K562 (cell line): ENCODE measurements at regions not wholly inside any gene's neighbourhood (a gene's known extent, or its start where the extent isn't known, plus 50 kb on each side); places are given as distances from the start of the nearest gene placed in this dataset.

ENCODE experiments used
- ATAC-seq: fragments of 200-7000 bp; cut with Tn5 transposase; 3 replicates; pipeline ENCODE4 v1.9.1; 2020; ENCODE audit warnings: moderate library complexity
- BruUV-seq: library from RNA; stranded (reverse); fragments of 400-500 nt; replicated peaks from 2 replicates; lab custom pipeline; 2021; lab: Mats Ljungman, UMichigan
- CTCF ChIA-PET: fragments of 300-600 bp; formaldehyde crosslinking; extraction: SDS; loops from one replicate; lab custom pipeline; 2021; ENCODE audit warnings: low intra/inter-chr PET ratio; lab: Yijun Ruan, JAX
- POLR2A ChIA-PET: fragments of 300-600, 350-650 bp; sonication (Branson Sonifier 250); formaldehyde crosslinking; extraction: SDS; loops from one replicate; lab custom pipeline; 2021; ENCODE audit warnings: antibody characterized with exemption, inconsistent platforms; lab: Yijun Ruan, JAX
- DNase-seq, 4 experiments: peaks; one replicate each; pipeline versions ENCODE4 v3.0.0 to v3.0.0-alpha.2; 2011 to 2018; ENCODE audit warnings: low spot score in 3 of 4, mixed read lengths in 3 of 4; ENCODE audit errors: extremely low read depth in 1 of 4
- FAIRE-seq: peaks from 2 replicates; lab custom pipeline; 2011; peaks lifted over from hg19 to GRCh38; lab: Jason Lieb, UNC
- H2AFZ ChIP-seq: 2 replicates; pipeline ENCODE4 v1.6.0; 2011; ENCODE audit warnings: low read depth, low read length, control low read depth, inconsistent platforms
- H3K27ac ChIP-seq: fragments of 200-600 bp; 3 replicates; pipeline ENCODE4 v1.8.0; 2011; ENCODE audit warnings: low read depth, mild to moderate bottlenecking, control low read depth, inconsistent platforms, low read length, moderate library complexity, mixed read lengths; ENCODE audit errors: extremely low read depth
- H3K27me3 ChIP-seq, 2 experiments: fragments of 300-600 bp in 1 of 2; 2 replicates in 1 of 2; 3 replicates in 1 of 2; pipeline versions ENCODE4 v1.6.0 to v1.8.0; 2011; ENCODE audit warnings: inconsistent platforms in 2 of 2, low read length in 2 of 2, mild to moderate bottlenecking in 1 of 2, mixed read lengths in 1 of 2, moderate library complexity in 1 of 2; ENCODE audit not compliant: control insufficient read depth in 2 of 2, insufficient read depth in 2 of 2
- H3K36me3 ChIP-seq: fragments of 300-600 bp; 3 replicates; pipeline ENCODE4 v1.8.0; 2011; ENCODE audit warnings: mild to moderate bottlenecking, low read length, inconsistent platforms; ENCODE audit not compliant: control insufficient read depth, insufficient read depth
- H3K4me1 ChIP-seq, 2 experiments: fragments of 200-600 bp in 1 of 2; replicated peaks in 1 of 2; 2 replicates in 1 of 2; 3 replicates in 1 of 2; pipeline versions ENCODE4 v1.5.1 to v1.8.0; 2011; ENCODE audit warnings: inconsistent platforms in 2 of 2, low read length in 2 of 2, mild to moderate bottlenecking in 1 of 2, mixed read lengths in 1 of 2, moderate library complexity in 1 of 2; ENCODE audit not compliant: control insufficient read depth in 2 of 2, insufficient read depth in 2 of 2
- H3K4me2 ChIP-seq: 2 replicates; pipeline ENCODE4 v1.6.1; 2011; ENCODE audit warnings: low read length, control low read depth, inconsistent platforms, mixed read lengths; ENCODE audit not compliant: insufficient read depth
- H3K4me3 ChIP-seq: fragments of 200-600 bp; sonication (generic), shearing (Covaris generic); 2 replicates; pipeline ENCODE4 v1.5.1; 2016; ENCODE audit warnings: control low read depth, inconsistent platforms
- H3K79me2 ChIP-seq: fragments of 200-600 bp; 3 replicates; pipeline ENCODE4 v1.8.0; 2011; ENCODE audit warnings: low read length, inconsistent platforms; ENCODE audit not compliant: control insufficient read depth, insufficient read depth
- H3K9ac ChIP-seq, 2 experiments: 2 replicates each; pipeline versions ENCODE4 v1.6.0 to v1.6.1; 2011; ENCODE audit warnings: low read depth in 2 of 2, low read length in 2 of 2, control low read depth in 1 of 2, inconsistent platforms in 1 of 2, mild to moderate bottlenecking in 1 of 2, mixed read lengths in 1 of 2; ENCODE audit not compliant: insufficient read depth in 1 of 2
- H3K9me1 ChIP-seq: one replicate; pipeline ENCODE4 v1.6.0; 2011; ENCODE audit warnings: inconsistent platforms, mild to moderate bottlenecking, low read length, moderate library complexity; ENCODE audit not compliant: control insufficient read depth, insufficient read depth
- H3K9me3 ChIP-seq: replicated peaks from 2 replicates; pipeline ENCODE4 v1.5.1; 2011; ENCODE audit warnings: low read depth, low read length, inconsistent platforms; ENCODE audit not compliant: control insufficient read depth, insufficient read depth
- H4K20me1 ChIP-seq: replicated peaks from 2 replicates; pipeline ENCODE4 v1.6.1; 2011; ENCODE audit warnings: low read length, inconsistent platforms, mixed read lengths; ENCODE audit not compliant: control insufficient read depth, insufficient read depth
- BCLAF1 ChIP-seq, 2 experiments: fragments of 450-650 bp in 1 of 2; IDR thresholded peaks; 2 replicates each; pipeline ENCODE4 v1.6.1; 2011 to 2017; ENCODE audit warnings: low read depth in 2 of 2, antibody characterized with exemption in 1 of 2, borderline replicate concordance in 1 of 2, low read length in 1 of 2, mild to moderate bottlenecking in 1 of 2, mixed read lengths in 1 of 2; ENCODE audit not compliant: control insufficient read depth in 1 of 2
- CBFA2T2 ChIP-seq: fragments of 450-650 bp; conservative IDR thresholded peaks from 2 replicates; pipeline ENCODE4 v1.6.1; 2017; ENCODE audit warnings: mild to moderate bottlenecking
- CCNT2 ChIP-seq: IDR thresholded peaks from 2 replicates; pipeline ENCODE4 v1.6.1; 2011; ENCODE audit warnings: borderline replicate concordance, low read depth, mild to moderate bottlenecking, moderate library complexity, mixed read lengths, low read length; ENCODE audit not compliant: insufficient read length; ENCODE audit errors: extremely low read depth
- HNRNPL ChIP-seq: fragments of 200-400 bp; formaldehyde crosslinking; IDR thresholded peaks from 2 replicates; pipeline ENCODE4 v1.6.1; 2017; ENCODE audit warnings: low read depth, mild to moderate bottlenecking, low read length
- MCM2 ChIP-seq: fragments of 450-650 bp; IDR thresholded peaks from 2 replicates; pipeline ENCODE4 v1.6.1; 2017; ENCODE audit warnings: low read depth, mild to moderate bottlenecking
- NR0B1 ChIP-seq: fragments of 450-650 bp; IDR thresholded peaks from one replicate; pipeline ENCODE4 v1.6.1; 2018; ENCODE audit warnings: mild to moderate bottlenecking, moderate library complexity; ENCODE audit not compliant: partially characterized antibody
- POLR2H ChIP-seq: IDR thresholded peaks from 2 replicates; pipeline ENCODE4 v1.6.1; 2016; ENCODE audit warnings: missing genetic modification characterization, low read depth, mild to moderate bottlenecking, control low read depth, missing compliant biosample characterization, moderate library complexity
- RBM15 ChIP-seq: fragments of 200-400 bp; formaldehyde crosslinking; IDR thresholded peaks from 2 replicates; pipeline ENCODE4 v1.6.1; 2018; ENCODE audit warnings: mild to moderate bottlenecking, low read length, moderate library complexity; ENCODE audit not compliant: insufficient read depth
- SFPQ ChIP-seq: fragments of 200-400 bp; formaldehyde crosslinking; IDR thresholded peaks from 2 replicates; pipeline ENCODE4 v1.6.1; 2017; ENCODE audit warnings: mild to moderate bottlenecking, low read depth, low read length, moderate library complexity
- SMAD3 ChIP-seq: fragments of 450-650 bp; formaldehyde crosslinking; conservative IDR thresholded peaks from 2 replicates; pipeline ENCODE4 v1.4.0; 2020; ENCODE audit warnings: mild to moderate bottlenecking
- SRSF9 ChIP-seq: fragments of 200-400 bp; formaldehyde crosslinking; IDR thresholded peaks from 2 replicates; pipeline ENCODE4 v1.6.1; 2017; ENCODE audit warnings: low read depth, low read length, borderline replicate concordance
- TOE1 ChIP-seq, 2 experiments: fragments of 450-650 bp in 1 of 2; sonication (generic) in 1 of 2; formaldehyde crosslinking in 1 of 2; IDR thresholded peaks; 2 replicates each; pipeline versions ENCODE4 v1.7.1 to v1.8.0; 2016 to 2022; ENCODE audit warnings: borderline replicate concordance in 2 of 2, mild to moderate bottlenecking in 2 of 2, antibody characterized with exemption in 1 of 2, inconsistent platforms in 1 of 2, low read depth in 1 of 2, missing genetic modification reagents in 1 of 2, moderate library complexity in 1 of 2
- WGBS: fragments of 100-300 bp; shearing (Covaris generic); methylation state at CpG from one replicate; pipeline ENCODE4 v1.1.6; 2016; ENCODE audit warnings: low coverage, mixed read lengths; ENCODE audit not compliant: insufficient coverage; ENCODE audit errors: missing lambda C conversion rate; 5-methylcytosine and 5-hydroxymethylcytosine counted together
- in situ Hi-C: fragments of 300-500 bp; cut with MboI; formaldehyde crosslinking; loops from 4 replicates; pipeline ENCODE4 v1.15.0; 2018; ENCODE audit warnings: inconsistent platforms, mixed read lengths
- intact Hi-C: fragments of 100-400 bp; cut with micrococcal nuclease; formaldehyde crosslinking; loops from 2 replicates; pipeline ENCODE4 v1.14.2; 2022
- TF ChIP-seq, protein P1 (sequence below): sonication (generic); formaldehyde crosslinking; IDR thresholded peaks from 2 replicates; pipeline ENCODE4 v1.8.1; 2023; ENCODE audit warnings: mild to moderate bottlenecking, missing genetic modification reagents

- Histone ChIP-seq H3K4me2 (no peak overlapping the region), H3K9me3 (no peaks in the 10 kb centered on the region), H3K27ac (no peak overlapping the region), H3K79me2 (no peaks in the 10 kb centered on the region), H2AFZ (no peak overlapping the region), H3K27me3 (no peaks in the 10 kb centered on the region; a peak in 1 of 5 replicates), H3K36me3 (no peaks in the 10 kb centered on the region), H3K9me1 (no peaks in the 10 kb centered on the region), H4K20me1 (no peaks in the 10 kb centered on the region), H3K9ac (no peak overlapping the region), H3K4me1 (no peaks in the 10 kb centered on the region), H3K4me3 (no peak overlapping the region)
- ATAC-seq (no peak), DNase-seq (no peak), FAIRE-seq (no peak)
- 0% methylated on average over 2 of the region's 2 CpGs for WGBS
- CTCF ChIA-PET: no interaction called here
- POLR2A ChIA-PET: no interaction called here
- intact Hi-C loops (loop anchor here (10.0 kb wide), 1 partner anchor 96 kb away; no protein-coding TSS in a partner anchor), in situ Hi-C loops (no loop called here)
- BruUV-seq: no TSS peak
- TF ChIP-seq HNRNPL (no peak), POLR2H (tag) (no peak), CBFA2T2 (no peak), MCM2 (no peak), TOE1 (IDR thresholded peaks at IDR 0.05; ENCODE audit: borderline replicate concordance) (no peak), TOE1 (CRISPR knock-in tag; IDR thresholded peaks at IDR 0.05; ENCODE audit: borderline replicate concordance, low read depth) (no peak), SFPQ (no peak), SMAD3 (CRISPR knock-in tag) (no peak), SRSF9 (no peak), NR0B1 (no peak), CCNT2 (no peak), RBM15 (no peak), BCLAF1 (IDR thresholded peaks at IDR 0.05; ENCODE audit: borderline replicate concordance in 1 of 2, control insufficient read depth in 1 of 2, low read depth in 2 of 2, low read length in 1 of 2) (no peak)
- TF ChIP-seq, protein P1, sequence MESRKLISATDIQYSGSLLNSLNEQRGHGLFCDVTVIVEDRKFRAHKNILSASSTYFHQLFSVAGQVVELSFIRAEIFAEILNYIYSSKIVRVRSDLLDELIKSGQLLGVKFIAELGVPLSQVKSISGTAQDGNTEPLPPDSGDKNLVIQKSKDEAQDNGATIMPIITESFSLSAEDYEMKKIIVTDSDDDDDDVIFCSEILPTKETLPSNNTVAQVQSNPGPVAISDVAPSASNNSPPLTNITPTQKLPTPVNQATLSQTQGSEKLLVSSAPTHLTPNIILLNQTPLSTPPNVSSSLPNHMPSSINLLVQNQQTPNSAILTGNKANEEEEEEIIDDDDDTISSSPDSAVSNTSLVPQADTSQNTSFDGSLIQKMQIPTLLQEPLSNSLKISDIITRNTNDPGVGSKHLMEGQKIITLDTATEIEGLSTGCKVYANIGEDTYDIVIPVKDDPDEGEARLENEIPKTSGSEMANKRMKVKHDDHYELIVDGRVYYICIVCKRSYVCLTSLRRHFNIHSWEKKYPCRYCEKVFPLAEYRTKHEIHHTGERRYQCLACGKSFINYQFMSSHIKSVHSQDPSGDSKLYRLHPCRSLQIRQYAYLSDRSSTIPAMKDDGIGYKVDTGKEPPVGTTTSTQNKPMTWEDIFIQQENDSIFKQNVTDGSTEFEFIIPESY: no peak
Observed at GRCh38 chr5:103330875-103331274, 72.3 kb downstream of the MACIR start.
